Eye (tissue), 1 donor: ENCODE measurements at regions not wholly inside any gene's neighbourhood (a gene's known extent, or its start where the extent isn't known, plus 50 kb on each side); places are given as distances from the start of the nearest gene placed in this dataset.
"Not testable (repeated sequence)": the region's sequence is repeated elsewhere in the genome, so short reads cannot be mapped to it uniquely, and the experiment has no call there.

Source experiments
- DNase-seq: peaks from one replicate; pipeline ENCODE4 v3.0.0-alpha.2; 2015

DNA sequence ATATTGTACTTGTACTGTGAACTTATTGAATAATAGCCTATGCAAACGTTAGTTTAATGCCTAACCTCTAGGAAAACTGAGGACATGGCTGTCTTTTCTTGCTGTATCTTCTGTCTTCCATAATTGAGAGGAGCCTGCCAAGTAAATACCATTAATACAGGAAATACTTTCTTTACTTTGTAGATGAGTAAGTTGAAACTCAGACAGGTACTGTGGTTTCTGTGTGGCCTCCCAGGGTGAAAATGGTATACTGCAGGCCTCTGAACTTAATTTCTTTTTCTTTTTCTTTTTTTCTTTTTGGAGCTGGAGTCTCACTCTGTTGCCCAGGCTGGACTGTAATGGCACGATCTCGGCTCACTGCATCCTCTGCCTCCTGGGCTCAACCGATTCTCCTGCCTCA, 208.8 kb upstream of the ADGRL4 start:
- DNase-seq, result no peak

DNA sequence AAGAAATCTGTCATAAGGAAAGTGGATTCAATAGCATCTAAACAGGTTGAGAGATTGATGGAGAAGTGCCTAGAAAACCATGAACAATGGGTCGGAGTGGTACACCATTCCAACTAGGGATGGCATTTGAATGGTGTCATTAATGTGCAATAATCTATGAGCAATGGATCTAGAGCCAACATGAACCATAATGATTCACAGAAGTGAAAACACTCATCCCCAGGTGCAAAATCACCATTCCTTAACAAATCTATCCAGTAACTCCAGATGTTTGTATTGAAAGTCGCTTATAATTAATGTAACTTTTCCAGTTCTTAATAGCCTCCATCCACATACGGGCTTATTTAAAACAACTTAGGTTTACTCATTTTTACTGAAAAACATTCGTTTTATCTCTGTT, 201.3 kb upstream of the ADGRL4 start:
- no peak for DNase-seq

DNA sequence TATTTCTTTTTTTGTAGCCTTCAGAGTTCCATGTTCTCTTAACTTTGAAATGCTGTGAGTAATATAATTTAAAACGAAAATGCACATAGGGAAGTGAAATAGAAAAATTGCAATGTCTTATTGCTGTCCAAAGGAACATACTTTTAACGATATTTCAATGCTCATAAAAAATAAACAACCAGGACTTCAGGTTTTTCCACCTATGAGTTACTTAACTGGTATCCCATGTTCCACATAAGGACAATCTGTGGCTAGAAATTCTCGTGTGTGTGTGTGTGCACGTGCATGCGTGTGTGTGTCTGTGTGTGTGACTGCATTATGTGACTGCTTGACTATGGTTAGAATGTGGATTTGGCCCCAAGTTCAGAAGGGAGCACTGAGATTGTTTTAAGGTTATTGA, 200.8 kb upstream of the ADGRL4 start:
- no peak for DNase-seq

DNA sequence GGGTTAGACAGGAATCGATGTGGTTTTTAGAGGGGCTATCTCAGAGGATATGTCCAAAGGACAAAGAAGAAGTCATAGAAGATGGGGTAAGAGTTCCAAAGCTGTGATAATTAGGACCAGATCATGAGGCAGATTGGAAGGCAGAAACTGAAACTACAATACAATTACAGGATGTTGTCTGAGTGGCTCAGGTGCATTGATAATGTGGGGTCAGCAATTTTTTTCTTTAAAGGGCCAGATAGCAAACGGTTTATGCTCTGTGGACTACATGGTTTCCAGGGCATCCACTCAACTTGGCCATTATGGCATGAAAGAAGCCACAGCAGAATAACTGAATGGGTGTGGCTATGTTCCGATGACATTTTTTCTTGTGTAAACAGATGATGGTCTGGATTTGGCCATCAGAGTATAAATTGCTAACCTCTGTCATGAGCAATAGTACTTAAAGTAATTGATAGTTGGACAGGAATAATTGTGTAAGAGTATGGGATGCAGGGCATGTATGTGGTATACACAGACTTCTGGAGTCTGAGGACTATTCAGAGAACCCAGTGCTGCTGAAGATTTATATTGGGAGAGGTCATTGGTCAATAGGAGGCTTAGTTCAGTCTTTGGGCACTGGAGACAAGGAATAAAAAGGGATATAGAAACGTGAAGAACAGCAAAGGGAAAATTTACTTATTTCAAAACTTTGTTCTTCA, 198.4 kb upstream of the ADGRL4 start:
- no peak for DNase-seq

DNA sequence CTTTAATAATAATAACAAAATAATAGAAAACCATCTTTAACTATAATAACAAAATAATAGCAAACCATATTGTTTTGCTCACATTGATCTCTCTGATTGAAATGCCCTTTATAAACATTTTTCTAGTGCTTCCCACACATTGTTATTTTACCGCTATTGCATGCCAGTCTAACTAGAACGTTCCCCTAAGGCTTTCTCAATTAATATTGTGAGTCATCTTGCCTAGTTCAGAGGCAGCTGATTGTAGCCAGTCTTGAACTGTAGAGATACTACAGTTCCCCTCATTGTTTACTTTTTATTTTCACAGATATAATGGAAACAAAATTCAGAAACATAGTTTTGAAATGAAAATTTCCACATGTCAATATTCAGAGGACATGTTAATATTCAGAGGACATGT, 192.3 kb upstream of the ADGRL4 start:
- no peak for DNase-seq

DNA sequence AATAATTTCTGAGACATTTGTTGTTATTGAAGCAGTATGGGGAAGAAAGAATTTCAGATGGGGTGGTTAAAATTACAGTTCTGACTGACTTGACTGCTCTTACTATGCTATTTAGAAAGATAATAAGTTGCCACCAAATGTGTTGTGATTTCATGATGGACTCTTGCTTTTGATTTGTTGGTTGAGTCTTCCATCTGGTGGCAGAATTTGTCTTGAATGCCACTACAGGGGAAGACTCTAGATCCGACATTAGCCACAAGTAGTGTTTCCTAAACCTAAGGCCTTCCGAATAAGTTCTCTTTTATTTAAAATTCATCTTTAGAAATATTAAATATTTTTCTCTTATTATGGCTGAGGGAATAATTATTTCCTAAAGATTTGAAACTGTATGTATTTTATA, 190.9 kb upstream of the ADGRL4 start:
- no peak for DNase-seq

DNA sequence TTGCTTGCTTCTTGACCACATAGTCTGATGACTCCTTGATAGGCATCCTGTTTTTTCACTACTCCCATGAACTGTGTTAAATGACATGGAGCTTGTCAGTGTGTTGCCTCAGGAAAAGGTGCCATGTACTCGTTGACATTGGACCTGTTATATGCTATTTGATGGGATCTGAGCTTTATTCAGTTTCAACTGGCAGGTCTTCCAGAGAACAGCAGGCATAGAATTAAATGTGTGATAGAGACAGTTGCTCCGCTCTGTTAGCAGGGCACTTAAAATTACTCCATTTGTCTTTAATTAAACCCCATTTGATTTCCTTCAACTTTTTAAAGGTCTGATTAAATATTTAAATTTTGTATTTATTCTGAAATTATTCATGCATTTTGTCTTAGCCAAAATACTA, 189.7 kb upstream of the ADGRL4 start:
- no peak for DNase-seq

DNA sequence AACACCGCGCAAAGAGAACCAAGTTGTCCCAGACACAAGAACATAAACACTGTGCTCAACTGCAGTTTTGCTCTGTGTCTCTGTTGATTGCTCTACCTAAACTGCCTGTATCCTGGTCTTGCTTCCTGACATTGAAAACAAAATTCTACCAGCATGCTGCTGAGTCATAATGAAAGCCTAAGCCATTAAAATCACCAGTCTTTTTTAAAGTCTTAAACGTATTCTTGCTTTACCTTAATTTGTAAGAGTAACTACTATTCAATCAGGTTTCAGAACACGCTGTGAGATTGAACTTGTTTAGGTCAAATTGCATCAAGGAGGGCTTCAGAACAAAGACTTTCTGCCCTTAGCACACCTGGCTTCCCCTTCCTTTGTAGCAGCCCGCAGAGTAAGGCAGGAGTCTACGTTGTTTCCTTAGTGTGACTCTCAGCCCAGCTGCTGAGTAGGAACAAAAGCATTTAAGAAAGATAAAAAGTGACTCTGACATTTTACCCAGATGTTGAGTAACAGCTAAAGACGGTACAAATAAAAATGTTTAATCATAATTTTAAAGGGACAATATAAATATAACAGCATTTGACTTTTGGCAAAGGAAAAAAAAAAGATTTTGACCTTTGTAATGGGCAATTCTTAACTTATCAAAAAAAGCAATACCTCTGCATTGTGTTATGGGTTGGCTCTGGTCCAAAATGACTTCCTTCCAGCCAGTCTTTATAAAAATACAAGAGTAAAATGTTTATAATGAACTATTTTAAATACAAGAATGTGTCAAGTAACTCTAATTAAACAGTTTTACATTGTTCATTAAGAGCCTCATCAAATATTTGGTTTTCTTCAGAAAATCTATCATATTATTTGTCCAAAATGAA, 186.9 kb upstream of the ADGRL4 start:
- DNase-seq, result peak; percentile 2

DNA sequence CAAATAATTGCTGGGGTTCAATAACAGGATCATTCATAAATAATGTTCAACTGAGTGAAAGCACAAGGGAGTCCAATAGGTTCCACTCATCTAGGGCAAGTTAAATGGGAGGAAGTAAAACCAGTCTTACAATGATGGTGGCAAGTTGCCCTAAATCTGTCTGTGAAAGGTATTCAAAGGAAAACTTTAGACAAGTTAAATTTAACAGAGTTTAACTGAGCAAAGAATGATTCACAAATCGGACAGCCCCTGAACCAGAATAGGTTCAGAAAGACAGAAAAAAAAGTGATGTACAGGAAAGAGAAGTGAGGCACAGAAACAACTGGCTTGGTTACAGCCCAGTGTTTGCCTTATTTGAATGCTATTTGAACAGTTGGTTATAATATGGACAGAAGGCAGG, 183.5 kb upstream of the ADGRL4 start:
- DNase-seq, result no peak

DNA sequence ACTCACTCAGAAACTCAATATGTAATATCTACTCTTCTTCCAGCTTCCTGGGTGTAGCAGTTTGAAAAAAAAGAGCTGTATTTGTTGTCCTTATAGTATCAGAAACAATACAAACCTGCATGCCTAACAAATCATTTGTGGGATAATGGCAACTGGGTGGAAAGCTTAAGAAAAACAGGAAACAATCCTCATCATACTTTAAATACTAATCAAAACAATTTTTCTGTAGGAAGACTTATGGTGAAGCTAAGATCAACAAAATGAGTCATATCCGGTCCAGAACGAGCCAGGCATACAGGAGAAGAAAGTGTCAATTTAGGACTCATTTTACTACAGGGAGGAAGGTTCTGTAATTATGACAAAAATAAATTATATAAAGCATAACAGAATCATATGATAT, 181.8 kb upstream of the ADGRL4 start:
- DNase-seq, result no peak

DNA sequence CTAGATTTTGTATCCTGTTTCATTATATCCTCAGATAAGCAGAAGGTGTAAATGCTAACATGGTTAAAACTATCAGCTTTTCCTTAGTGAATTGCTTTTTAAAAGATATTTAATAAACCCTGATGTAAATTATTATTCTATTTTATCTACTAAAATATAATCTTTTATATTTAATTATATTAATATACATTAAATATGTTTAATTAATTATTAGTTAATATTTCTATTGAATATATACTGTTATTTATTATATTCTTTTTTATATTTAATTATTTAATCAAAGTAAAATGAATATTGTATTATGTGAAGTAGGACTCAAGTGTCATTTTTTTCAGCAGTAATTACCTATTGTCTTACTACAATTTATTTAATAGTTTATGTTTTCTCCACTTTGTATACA, 179.7 kb upstream of the ADGRL4 start:
- DNase-seq, result no peak

DNA sequence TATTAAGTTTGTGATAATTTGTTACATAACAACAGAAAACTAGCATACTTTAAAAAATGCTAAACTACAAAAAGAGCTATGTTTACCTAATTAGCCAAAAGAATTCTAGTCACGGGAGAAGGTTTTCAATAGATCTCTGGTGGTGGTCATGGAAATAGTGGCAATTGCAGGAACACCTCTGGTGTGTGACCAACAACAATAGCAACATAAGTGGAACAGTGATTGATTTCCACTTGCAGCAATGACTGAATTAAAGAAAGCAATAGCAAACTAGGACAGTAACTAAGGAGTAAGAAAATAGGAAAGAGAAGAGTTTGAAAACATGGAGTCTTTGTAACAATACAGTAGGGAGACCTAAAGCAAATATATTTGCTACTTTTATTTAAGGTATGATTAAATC, 171.3 kb upstream of the ADGRL4 start:
- DNase-seq, result no peak

DNA sequence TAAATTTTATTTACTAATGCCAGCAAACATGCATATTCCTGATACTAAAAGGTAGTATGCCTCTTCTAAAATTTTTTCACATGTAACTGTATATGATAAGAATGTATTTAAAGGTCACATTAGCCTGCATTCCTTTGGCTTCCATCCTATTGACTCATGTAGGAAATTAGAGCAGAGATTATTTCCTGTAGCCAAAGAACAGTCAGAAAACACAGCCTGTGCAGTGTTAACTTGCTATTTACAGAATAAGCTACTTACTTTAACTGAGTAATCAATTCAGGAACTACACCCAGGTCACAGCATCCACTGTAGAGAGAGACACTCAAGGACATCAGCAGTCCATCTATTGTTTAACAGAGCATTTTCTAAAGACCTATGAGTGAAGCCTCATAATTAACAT, 154.5 kb upstream of the ADGRL4 start:
- DNase-seq, result no peak

DNA sequence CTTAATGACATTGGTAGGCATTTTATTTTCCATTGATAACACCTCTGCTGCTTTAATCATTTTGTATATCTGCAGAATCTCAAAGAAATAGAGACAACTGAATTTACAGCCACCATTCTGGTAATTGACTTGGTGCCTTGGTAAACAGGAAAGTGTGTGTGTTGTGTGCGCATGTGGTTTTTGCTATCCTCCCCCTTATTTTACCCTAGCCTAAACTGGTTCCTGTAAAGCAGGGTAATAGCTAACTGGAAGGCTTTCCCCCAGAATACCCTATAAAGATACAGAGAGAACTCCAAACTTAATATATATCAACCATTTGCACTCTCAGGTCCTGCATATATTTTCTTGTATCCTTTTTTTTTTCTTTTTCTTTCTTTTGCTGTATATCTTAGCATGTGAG, 149.5 kb upstream of the ADGRL4 start:
- DNase-seq, result no peak

DNA sequence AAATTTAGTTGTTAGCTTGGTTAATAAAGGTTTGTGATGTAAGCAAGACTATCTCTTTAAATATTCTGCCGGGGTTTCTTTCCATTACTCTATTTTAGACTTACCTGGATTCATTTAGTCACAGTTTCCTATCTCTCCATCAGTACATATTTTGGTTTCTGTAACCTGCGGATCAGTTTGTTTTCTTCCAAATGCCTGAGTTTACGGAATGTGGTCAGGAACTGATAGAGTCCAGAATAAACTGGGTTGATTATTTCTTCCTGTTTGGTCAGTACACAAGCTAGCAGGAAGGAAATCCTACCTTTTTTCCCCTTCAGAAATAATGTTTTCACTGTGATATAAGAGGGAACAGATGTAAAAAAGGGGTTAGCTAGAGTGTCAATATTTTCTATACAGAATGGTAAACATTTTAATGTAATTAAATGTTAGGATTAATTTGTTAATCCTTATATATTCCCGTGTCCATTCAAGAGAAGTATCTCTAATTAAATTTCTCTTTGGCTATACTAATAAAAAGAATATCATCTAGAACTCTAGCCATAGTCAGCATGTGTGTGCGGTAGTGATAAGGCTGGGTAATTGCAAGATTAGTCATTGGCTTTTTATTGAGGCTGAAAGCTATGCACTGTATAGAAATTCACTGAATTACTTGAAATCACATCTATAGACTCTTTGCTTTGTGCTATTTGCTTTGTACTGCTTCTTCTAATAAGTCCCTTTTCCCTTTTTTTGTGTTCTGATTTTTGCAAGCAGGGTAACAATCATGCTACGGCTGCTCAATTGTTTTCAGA, 144.7 kb upstream of the ADGRL4 start:
- DNase-seq, result no peak

DNA sequence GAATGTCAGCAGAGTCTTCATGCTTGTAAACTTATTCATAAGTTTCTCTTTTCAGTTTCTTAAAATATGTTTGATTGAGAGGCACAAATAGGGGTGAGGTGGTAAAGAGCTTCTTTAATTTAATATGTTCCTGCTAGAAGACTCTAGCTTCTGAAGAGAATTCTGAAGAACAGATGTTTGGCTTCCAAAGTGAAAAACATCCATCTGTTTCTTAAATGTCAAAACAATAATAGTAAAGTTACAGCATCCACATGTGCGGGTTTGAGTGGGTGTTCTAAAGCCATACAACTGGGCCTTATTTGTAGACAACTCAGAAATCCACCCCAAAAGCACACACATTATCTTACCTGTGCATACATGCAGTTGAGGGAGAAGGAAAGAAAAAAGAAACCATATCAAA, 144.0 kb upstream of the ADGRL4 start:
- peak; percentile 18 for DNase-seq

DNA sequence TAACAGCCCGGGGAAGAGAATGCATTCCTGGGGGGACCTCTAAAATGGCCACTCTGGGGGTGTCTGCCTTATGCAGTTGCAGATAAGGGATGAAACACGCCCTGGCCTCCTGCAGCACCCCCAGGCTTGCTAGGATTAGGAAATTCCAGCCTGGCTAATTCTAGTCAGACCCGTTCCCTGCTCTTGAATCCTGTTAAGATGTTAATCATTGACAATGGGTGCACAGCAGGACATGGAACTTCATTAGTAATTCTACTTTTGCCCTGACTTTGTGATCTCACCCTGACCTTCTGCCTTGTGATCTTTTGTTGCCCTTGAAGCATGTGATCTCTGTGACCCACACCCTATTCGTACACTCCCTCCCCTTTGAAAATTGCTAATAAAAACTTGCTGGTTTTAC, 131.7 kb upstream of the ADGRL4 start:
- DNase-seq, result not testable (repeated sequence)

DNA sequence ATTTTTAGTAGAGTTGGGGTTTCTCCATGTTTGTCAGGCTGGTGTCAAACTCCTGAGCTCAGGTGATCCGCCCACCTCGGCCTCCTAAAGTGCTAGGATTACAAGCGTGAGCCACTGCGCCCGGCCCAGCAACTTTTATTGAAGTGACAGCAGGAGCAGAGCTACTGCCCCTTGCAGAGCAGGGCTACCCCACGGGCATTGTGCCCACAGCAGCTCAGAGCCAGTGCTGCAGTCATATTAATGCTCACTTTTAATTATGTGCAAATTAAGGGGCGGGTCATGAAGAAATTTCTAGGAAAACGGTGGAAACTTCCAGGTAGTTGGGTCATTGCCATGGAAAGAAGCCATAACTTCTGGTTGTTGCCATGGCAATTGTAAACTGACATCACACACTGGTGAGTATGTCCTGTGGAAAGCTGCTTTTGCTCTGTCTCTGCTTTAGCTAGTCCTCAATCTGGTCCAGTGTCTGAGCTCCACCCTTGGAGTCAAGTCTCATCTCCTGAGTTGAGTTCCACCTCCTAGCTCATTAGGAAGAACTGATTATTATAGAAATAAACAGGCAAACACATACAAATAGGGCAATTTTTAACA, 127.3 kb upstream of the ADGRL4 start:
- no peak for DNase-seq

DNA sequence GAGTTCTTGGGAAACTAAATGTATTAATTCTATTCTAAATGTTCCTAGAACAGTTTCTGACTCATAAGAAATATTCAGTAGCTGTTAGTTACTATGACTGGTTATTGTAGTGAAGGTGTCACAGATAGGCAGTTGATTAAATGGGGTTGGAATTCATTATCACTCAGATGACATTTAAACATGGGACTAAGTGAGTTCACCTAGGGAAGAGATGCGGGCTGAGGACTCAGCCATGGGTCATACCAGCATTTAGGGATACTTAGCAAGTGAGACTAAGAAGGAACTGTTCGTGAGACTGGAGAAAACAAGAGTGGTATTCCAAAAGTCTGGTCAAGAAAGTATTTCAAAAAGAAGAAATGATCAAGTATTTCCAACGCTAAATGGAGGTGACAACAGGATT, 125.1 kb upstream of the ADGRL4 start:
- no peak for DNase-seq

DNA sequence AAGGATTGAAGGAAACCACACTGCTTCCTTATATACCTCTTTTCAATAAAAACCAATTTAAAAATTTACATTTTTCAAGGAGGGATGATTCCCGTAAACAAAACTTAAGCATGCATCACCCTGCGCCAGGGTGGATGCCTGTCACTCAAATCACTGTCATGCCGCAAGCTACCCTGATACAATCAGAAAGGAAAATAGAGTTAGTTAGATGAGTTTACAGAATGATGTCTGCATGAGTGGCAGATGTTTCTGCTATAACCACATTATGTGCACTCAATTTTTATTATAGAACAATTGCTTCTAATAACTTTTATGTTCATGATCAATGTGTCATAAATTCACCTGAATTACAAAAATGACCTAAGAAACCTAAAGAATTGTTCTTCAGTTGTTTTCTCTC, 123.4 kb upstream of the ADGRL4 start:
- no peak for DNase-seq

DNA sequence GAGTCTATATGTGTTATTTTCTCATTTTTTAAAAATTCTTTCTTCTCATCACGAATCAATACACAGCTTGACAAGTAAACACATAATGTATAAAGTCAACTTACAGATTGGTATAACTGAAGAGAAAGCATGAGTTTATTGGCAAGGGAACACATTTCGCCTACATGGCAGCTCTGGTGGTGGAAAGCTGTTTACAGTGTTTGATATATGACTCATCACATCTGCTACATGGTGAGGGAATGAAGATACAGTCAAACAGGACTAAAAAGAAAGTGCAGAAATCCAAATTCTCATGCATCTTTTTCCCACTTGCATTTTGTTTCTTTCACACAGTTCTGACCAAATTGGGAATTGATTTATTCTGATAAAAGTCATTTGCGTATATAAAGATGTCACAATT, 122.2 kb upstream of the ADGRL4 start:
- no peak for DNase-seq

DNA sequence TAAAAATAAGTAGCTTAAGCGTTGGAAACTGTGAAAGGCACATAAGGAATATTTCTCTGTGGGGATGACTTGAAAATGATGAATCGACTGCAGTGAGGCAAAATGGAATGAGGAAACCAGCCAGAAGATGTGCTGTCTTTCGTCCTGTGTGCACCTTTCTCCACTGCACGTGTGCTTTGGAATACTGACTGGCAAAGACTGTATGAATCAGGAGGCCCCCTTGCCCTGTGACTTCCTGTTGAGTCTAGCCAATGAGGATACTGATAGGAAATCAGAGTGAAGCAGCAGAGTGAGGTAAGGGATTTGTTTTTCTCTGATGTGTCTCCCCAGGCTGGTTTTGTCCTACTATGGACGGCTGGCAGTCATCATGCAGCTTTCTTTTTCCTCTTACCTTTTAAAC, 118.2 kb upstream of the ADGRL4 start:
- no peak for DNase-seq

DNA sequence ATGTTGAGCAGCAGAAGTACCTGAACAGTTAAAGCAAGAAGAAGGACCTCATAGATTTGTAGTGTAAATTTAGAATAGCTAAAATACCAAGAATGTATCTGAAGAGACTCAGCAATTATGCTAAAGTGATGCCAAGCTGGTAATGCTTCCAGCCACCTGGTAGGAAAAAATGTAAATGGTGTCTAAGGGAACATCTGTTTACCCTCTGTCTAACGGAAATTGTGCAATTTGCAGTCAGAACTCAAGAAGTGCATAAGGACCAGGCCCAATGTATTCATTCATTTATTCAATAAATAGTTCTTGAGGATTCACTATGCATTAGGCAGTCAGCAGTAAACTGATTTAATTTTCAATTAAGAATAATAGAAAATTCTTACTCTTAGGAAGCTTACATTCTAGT, 116.0 kb upstream of the ADGRL4 start:
- no peak for DNase-seq
